OCI-LY3 (cell line): ENCODE measurements at regions not wholly inside any gene's neighbourhood (a gene's known extent, or its start where the extent isn't known, plus 50 kb on each side); places are given as distances from the start of the nearest gene placed in this dataset.

Source experiments
- H2AFZ ChIP-seq: fragments of 200-600, 300-600 bp; shearing (Covaris generic); 2 replicates; pipeline ENCODE4 v1.6.0; 2014; ENCODE audit warnings: antibody characterized with exemption, low read depth, low read length
- H3K27ac ChIP-seq: fragments of 200-600, 300-600 bp; sonication (generic); 2 replicates; pipeline ENCODE4 v1.5.1; 2014; ENCODE audit warnings: mild to moderate bottlenecking, low read length, moderate library complexity, mixed read lengths
- H3K27me3 ChIP-seq: fragments of 200-600, 300-600 bp; sonication (generic); 2 replicates; pipeline ENCODE4 v1.6.1; 2014; ENCODE audit warnings: low read depth, low read length, mixed read lengths
- H3K36me3 ChIP-seq: fragments of 200-600, 300-600 bp; sonication (generic); replicated peaks from 2 replicates; pipeline ENCODE3; 2014; ENCODE audit warnings: low read depth, low read length, mixed read lengths
- H3K4me1 ChIP-seq: fragments of 300-600, 200-600 bp; sonication (generic); 2 replicates; pipeline ENCODE4 v1.6.1; 2014; ENCODE audit warnings: low read length, mixed read lengths
- H3K4me2 ChIP-seq: fragments of 200-600, 300-600 bp; sonication (generic); 2 replicates; pipeline ENCODE4 v1.6.1; 2014; ENCODE audit warnings: low read length, mixed read lengths
- H3K4me3 ChIP-seq: fragments of 300-600, 200-600 bp; sonication (generic); 2 replicates; pipeline ENCODE4 v1.5.1; 2014; ENCODE audit warnings: antibody characterized with exemption, mild to moderate bottlenecking, low read length, moderate library complexity
- H3K79me2 ChIP-seq: fragments of 300-600, 200-600 bp; shearing (Covaris generic); 2 replicates; pipeline ENCODE4 v1.6.1; 2014; ENCODE audit warnings: mild to moderate bottlenecking, low read length, mixed read lengths
- H3K9ac ChIP-seq: fragments of 300-600, 200-600 bp; shearing (Covaris generic); 2 replicates; pipeline ENCODE4 v1.6.0; 2014; ENCODE audit warnings: mild to moderate bottlenecking, low read length, moderate library complexity
- H3K9me3 ChIP-seq: fragments of 200-600, 300-600 bp; shearing (Covaris generic); 2 replicates; pipeline ENCODE4 v1.6.1; 2014; ENCODE audit warnings: low read length, mixed read lengths; ENCODE audit not compliant: insufficient read depth
- H4K20me1 ChIP-seq: fragments of 200-600, 300-600 bp; sonication (generic); 2 replicates; pipeline ENCODE4 v1.6.1; 2016; ENCODE audit warnings: low read length, mixed read lengths; ENCODE audit not compliant: insufficient read depth
- CTCF ChIP-seq: fragments of 200-600, 300-600 bp; sonication (generic); IDR thresholded peaks from 2 replicates; pipeline ENCODE4 v1.5.1; 2014; ENCODE audit warnings: antibody characterized with exemption, low read length, low read depth
- EZH2phosphoT487 ChIP-seq: fragments of 200-600 bp; shearing (Covaris generic); IDR thresholded peaks from 2 replicates; pipeline ENCODE4 v1.6.1; 2018; ENCODE audit warnings: antibody characterized with exemption, mixed run types, low read depth

DNA sequence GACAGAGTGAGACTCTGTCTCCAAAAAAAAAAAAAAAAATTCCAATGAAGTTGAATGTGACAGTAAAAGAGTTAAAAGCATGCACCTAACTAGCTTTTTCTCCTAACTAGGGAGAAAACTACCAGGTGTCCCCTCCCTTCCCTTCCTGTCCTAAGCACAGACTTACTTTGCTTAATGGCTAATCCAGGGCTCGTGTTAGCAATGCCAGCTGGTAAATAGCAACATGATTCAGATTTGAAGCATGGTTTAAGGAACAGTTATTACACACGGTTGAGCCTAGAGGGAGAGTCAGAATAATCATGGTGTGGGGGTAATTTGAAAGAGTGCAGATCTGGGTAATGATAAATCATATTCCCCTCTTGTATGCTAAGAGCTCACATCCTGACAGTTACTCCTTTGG lies 338.3 kb downstream of the STIM2 start:
- TF ChIP-seq CTCF (no peak), EZH2phosphoT487 (no peak)
- Histone ChIP-seq H3K9me3 (no peaks in the 10 kb centered on the region), H3K79me2 (no peaks in the 10 kb centered on the region), H3K27ac (no peak overlapping the region), H2AFZ (no peak overlapping the region), H3K4me1 (no peaks in the 10 kb centered on the region), H3K9ac (no peak overlapping the region), H3K36me3 (no peaks in the 10 kb centered on the region), H3K4me2 (no peak overlapping the region), H3K27me3 (no peaks in the 10 kb centered on the region), H4K20me1 (no peaks in the 10 kb centered on the region), H3K4me3 (no peak overlapping the region)

GRCh38 chr4:27206009-27206408 lies 345.4 kb downstream of the STIM2 start:
- Histone ChIP-seq H3K27ac (no peak overlapping the region), H3K79me2 (no peaks in the 10 kb centered on the region), H2AFZ (no peak overlapping the region), H3K9ac (no peak overlapping the region), H3K4me2 (no peak overlapping the region), H3K36me3 (no peaks in the 10 kb centered on the region), H3K9me3 (no peaks in the 10 kb centered on the region), H3K27me3 (no peaks in the 10 kb centered on the region), H3K4me1 (no peaks in the 10 kb centered on the region), H3K4me3 (no peak overlapping the region), H4K20me1 (no peaks in the 10 kb centered on the region)
- TF ChIP-seq EZH2phosphoT487, result no peak

GRCh38 chr4:27210956-27211355 lies 350.3 kb downstream of the STIM2 start:
- no peaks in the 10 kb centered on the region for H3K79me2 ChIP-seq
- no peak overlapping the region for H3K9ac ChIP-seq
- H4K20me1 ChIP-seq, result no peaks in the 10 kb centered on the region
- H3K36me3 ChIP-seq, result no peaks in the 10 kb centered on the region
- no peak overlapping the region for H2AFZ ChIP-seq
- TF ChIP-seq CTCF (no peak), EZH2phosphoT487 (no peak)
- H3K9me3 ChIP-seq, result no peaks in the 10 kb centered on the region
- H3K4me3 ChIP-seq, result no peak overlapping the region
- H3K27me3 ChIP-seq, result no peaks in the 10 kb centered on the region
- H3K4me1 ChIP-seq, result no peaks in the 10 kb centered on the region
- H3K4me2 ChIP-seq, result no peak overlapping the region
- no peak overlapping the region for H3K27ac ChIP-seq

DNA sequence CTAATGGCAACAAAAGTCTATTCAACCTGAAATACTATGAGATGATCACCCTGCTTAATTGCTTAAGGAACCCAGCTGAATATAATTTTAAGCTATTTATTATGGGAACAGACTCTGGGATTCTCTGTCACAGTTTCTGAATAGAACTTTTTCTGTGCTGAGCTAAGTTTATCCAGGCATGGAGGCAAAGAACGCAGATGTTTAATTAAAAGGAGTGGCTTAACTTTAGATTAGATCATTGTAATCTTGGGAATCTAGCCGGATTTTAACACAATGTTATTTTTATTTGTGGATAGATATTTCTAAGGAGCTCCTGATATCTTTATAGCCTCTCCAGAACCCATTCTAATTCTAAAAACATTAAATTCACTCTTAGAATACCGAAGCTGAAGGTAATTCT lies 353.4 kb downstream of the STIM2 start:
- Histone ChIP-seq H3K36me3 (no peaks in the 10 kb centered on the region), H3K27ac (no peak overlapping the region), H4K20me1 (no peaks in the 10 kb centered on the region), H3K4me2 (no peak overlapping the region), H3K9me3 (no peaks in the 10 kb centered on the region), H3K9ac (no peak overlapping the region), H3K27me3 (no peaks in the 10 kb centered on the region), H3K4me3 (no peak overlapping the region), H3K4me1 (0 out of 2 replicates have a peak, but pooled peaks cover 4% of the 10 kb centered on the region), H2AFZ (no peak overlapping the region), H3K79me2 (no peaks in the 10 kb centered on the region)
- TF ChIP-seq CTCF (no peak), EZH2phosphoT487 (no peak)
